HepG2 (cell line): ENCODE measurements at regions not wholly inside any gene's neighbourhood (a gene's known extent, or its start where the extent isn't known, plus 50 kb on each side); places are given as distances from the start of the nearest gene placed in this dataset.

Experiments
- AKAP8 ChIP-seq: sonication (generic); formaldehyde crosslinking; IDR thresholded peaks from 2 replicates; pipeline ENCODE4 v1.5.1; 2020; ENCODE audit warnings: mild to moderate bottlenecking, missing genetic modification reagents
- KLF6 ChIP-seq: IDR thresholded peaks from 2 replicates; pipeline ENCODE4 v1.8.0; 2016; ENCODE audit warnings: missing biosample characterization, missing genetic modification reagents
- POLR2G ChIP-seq: fragments of 200-400 bp; formaldehyde crosslinking; IDR thresholded peaks from 2 replicates; pipeline ENCODE4 v1.6.1; 2018; ENCODE audit warnings: mild to moderate bottlenecking, low read depth, low read length, moderate library complexity
- ZFP36 ChIP-seq: fragments of 150-350 bp; IDR thresholded peaks from 2 replicates; pipeline ENCODE4 v1.6.1; 2018; ENCODE audit warnings: borderline replicate concordance, low read length, low read depth; ENCODE audit not compliant: partially characterized antibody
- ZIK1 ChIP-seq: sonication (generic); formaldehyde crosslinking; IDR thresholded peaks from 2 replicates; pipeline ENCODE4 v1.5.0; 2020; ENCODE audit warnings: mild to moderate bottlenecking, low read depth, missing genetic modification reagents, borderline replicate concordance
- ZNF547 ChIP-seq: sonication (generic); formaldehyde crosslinking; IDR thresholded peaks from 2 replicates; pipeline ENCODE4 v1.5.1; 2020; ENCODE audit warnings: mild to moderate bottlenecking, missing genetic modification reagents
- TF ChIP-seq, protein P1 (sequence below): sonication (generic); formaldehyde crosslinking; IDR thresholded peaks from 2 replicates; pipeline ENCODE4 v1.4.0; 2020; ENCODE audit warnings: missing genetic modification reagents
- TF ChIP-seq, protein P2 (sequence below): sonication (generic); formaldehyde crosslinking; IDR thresholded peaks from 2 replicates; pipeline ENCODE4 v1.5.0; 2020; ENCODE audit warnings: mild to moderate bottlenecking, missing genetic modification reagents
- TF ChIP-seq, protein P3 (sequence below): sonication (generic); formaldehyde crosslinking; IDR thresholded peaks from 2 replicates; pipeline ENCODE4 v1.4.0; 2020; ENCODE audit warnings: missing genetic modification reagents

DNA sequence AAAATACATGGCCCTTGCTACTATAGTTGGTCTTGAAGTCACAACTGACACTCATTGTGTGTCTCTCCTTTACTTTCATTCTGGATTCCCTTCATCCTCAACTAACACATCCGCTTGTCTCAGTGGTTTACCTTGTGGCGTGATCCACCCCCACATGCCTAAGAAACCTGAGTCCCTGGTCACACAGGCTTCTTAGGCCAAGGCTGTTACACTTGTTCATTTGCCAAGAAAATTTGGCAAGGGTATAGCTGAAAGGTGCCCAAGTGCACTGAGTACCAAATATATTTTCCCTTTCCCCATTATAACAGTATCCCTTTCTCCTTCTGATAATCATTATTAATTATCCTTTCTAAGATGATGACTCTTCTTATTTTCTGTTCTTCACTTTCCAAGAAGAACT is 207.6 kb upstream of the STAC start (continued):
- TF ChIP-seq, protein P1, sequence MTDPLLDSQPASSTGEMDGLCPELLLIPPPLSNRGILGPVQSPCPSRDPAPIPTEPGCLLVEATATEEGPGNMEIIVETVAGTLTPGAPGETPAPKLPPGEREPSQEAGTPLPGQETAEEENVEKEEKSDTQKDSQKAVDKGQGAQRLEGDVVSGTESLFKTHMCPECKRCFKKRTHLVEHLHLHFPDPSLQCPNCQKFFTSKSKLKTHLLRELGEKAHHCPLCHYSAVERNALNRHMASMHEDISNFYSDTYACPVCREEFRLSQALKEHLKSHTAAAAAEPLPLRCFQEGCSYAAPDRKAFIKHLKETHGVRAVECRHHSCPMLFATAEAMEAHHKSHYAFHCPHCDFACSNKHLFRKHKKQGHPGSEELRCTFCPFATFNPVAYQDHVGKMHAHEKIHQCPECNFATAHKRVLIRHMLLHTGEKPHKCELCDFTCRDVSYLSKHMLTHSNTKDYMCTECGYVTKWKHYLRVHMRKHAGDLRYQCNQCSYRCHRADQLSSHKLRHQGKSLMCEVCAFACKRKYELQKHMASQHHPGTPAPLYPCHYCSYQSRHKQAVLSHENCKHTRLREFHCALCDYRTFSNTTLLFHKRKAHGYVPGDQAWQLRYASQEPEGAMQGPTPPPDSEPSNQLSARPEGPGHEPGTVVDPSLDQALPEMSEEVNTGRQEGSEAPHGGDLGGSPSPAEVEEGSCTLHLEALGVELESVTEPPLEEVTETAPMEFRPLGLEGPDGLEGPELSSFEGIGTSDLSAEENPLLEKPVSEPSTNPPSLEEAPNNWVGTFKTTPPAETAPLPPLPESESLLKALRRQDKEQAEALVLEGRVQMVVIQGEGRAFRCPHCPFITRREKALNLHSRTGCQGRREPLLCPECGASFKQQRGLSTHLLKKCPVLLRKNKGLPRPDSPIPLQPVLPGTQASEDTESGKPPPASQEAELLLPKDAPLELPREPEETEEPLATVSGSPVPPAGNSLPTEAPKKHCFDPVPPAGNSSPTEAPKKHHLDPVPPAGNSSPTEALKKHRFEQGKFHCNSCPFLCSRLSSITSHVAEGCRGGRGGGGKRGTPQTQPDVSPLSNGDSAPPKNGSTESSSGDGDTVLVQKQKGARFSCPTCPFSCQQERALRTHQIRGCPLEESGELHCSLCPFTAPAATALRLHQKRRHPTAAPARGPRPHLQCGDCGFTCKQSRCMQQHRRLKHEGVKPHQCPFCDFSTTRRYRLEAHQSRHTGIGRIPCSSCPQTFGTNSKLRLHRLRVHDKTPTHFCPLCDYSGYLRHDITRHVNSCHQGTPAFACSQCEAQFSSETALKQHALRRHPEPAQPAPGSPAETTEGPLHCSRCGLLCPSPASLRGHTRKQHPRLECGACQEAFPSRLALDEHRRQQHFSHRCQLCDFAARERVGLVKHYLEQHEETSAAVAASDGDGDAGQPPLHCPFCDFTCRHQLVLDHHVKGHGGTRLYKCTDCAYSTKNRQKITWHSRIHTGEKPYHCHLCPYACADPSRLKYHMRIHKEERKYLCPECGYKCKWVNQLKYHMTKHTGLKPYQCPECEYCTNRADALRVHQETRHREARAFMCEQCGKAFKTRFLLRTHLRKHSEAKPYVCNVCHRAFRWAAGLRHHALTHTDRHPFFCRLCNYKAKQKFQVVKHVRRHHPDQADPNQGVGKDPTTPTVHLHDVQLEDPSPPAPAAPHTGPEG (CRISPR knock-in tag), result no peak
- TF ChIP-seq, protein P2, sequence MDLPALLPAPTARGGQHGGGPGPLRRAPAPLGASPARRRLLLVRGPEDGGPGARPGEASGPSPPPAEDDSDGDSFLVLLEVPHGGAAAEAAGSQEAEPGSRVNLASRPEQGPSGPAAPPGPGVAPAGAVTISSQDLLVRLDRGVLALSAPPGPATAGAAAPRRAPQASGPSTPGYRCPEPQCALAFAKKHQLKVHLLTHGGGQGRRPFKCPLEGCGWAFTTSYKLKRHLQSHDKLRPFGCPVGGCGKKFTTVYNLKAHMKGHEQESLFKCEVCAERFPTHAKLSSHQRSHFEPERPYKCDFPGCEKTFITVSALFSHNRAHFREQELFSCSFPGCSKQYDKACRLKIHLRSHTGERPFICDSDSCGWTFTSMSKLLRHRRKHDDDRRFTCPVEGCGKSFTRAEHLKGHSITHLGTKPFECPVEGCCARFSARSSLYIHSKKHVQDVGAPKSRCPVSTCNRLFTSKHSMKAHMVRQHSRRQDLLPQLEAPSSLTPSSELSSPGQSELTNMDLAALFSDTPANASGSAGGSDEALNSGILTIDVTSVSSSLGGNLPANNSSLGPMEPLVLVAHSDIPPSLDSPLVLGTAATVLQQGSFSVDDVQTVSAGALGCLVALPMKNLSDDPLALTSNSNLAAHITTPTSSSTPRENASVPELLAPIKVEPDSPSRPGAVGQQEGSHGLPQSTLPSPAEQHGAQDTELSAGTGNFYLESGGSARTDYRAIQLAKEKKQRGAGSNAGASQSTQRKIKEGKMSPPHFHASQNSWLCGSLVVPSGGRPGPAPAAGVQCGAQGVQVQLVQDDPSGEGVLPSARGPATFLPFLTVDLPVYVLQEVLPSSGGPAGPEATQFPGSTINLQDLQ, result no peak
- no peak for TF ChIP-seq ZFP36
- TF ChIP-seq ZIK1 (CRISPR knock-in tag), result no peak
- no peak for TF ChIP-seq AKAP8 (CRISPR knock-in tag)
- TF ChIP-seq POLR2G, result no peak
- TF ChIP-seq KLF6 (CRISPR knock-in tag), result no peak
- no peak for TF ChIP-seq ZNF547 (CRISPR knock-in tag)
- TF ChIP-seq, protein P3, sequence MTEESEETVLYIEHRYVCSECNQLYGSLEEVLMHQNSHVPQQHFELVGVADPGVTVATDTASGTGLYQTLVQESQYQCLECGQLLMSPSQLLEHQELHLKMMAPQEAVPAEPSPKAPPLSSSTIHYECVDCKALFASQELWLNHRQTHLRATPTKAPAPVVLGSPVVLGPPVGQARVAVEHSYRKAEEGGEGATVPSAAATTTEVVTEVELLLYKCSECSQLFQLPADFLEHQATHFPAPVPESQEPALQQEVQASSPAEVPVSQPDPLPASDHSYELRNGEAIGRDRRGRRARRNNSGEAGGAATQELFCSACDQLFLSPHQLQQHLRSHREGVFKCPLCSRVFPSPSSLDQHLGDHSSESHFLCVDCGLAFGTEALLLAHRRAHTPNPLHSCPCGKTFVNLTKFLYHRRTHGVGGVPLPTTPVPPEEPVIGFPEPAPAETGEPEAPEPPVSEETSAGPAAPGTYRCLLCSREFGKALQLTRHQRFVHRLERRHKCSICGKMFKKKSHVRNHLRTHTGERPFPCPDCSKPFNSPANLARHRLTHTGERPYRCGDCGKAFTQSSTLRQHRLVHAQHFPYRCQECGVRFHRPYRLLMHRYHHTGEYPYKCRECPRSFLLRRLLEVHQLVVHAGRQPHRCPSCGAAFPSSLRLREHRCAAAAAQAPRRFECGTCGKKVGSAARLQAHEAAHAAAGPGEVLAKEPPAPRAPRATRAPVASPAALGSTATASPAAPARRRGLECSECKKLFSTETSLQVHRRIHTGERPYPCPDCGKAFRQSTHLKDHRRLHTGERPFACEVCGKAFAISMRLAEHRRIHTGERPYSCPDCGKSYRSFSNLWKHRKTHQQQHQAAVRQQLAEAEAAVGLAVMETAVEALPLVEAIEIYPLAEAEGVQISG (CRISPR knock-in tag), result no peak
